ENCODE measurements at regions not wholly inside any gene's neighbourhood (a gene's known extent, or its start where the extent isn't known, plus 50 kb on each side); places are given as distances from the start of the nearest gene placed in this dataset.

GRCh38 chr6:130575971-130576370, 210.2 kb downstream of the TMEM200A start:
- H3K9me3 Mint-ChIP-seq (ENCODE audit: low read depth) = peaks cover 3% of the 10 kb centered on the region
- no peak overlapping the region for H3K27ac Mint-ChIP-seq
- H3K27me3 Mint-ChIP-seq = no peaks in the 10 kb centered on the region
- no peak for DNase-seq (ENCODE audit: low spot score, unreplicated experiment)
- TF ChIP-seq CTCF (IDR thresholded peaks at IDR 0.05; ENCODE audit: unreplicated experiment) = no peak
- no peaks in the 10 kb centered on the region for H3K36me3 Mint-ChIP-seq (ENCODE audit: insufficient read depth)
- no peak overlapping the region for H3K4me3 Mint-ChIP-seq (ENCODE audit: low read depth)
- H3K4me1 Mint-ChIP-seq (ENCODE audit: low read depth) = peaks cover 8% of the 10 kb centered on the region

GRCh38 chr6:130577178-130577919, 211.5 kb downstream of the TMEM200A start:
- Mint-ChIP-seq H3K4me1 (ENCODE audit: low read depth) (peaks cover 8% of the 10 kb centered on the region), H3K4me3 (ENCODE audit: low read depth) (no peak overlapping the region), H3K36me3 (ENCODE audit: insufficient read depth) (no peaks in the 10 kb centered on the region), H3K27me3 (no peaks in the 10 kb centered on the region), H3K9me3 (ENCODE audit: low read depth) (no peaks in the 10 kb centered on the region), H3K27ac (no peak overlapping the region)
- no peak for TF ChIP-seq CTCF (IDR thresholded peaks at IDR 0.05; ENCODE audit: unreplicated experiment)
- DNase-seq (ENCODE audit: low spot score, unreplicated experiment) = no peak

- no peaks in the 10 kb centered on the region for H3K36me3 Mint-ChIP-seq (ENCODE audit: insufficient read depth)
- H3K9me3 Mint-ChIP-seq (ENCODE audit: low read depth) = no peaks in the 10 kb centered on the region
- no peak overlapping the region for H3K4me3 Mint-ChIP-seq (ENCODE audit: low read depth)
- no peak overlapping the region for H3K27ac Mint-ChIP-seq
- no peaks in the 10 kb centered on the region for H3K27me3 Mint-ChIP-seq
- peaks cover 8% of the 10 kb centered on the region for H3K4me1 Mint-ChIP-seq (ENCODE audit: low read depth)
- DNase-seq (ENCODE audit: low spot score, unreplicated experiment) = no peak
- TF ChIP-seq CTCF (IDR thresholded peaks at IDR 0.05; ENCODE audit: unreplicated experiment) = no peak
These were observed 212.9 kb downstream of the TMEM200A start for GRCh38 chr6:130578713-130579112.

GRCh38 chr6:130583268-130583667, 217.5 kb downstream of the TMEM200A start:
- H3K4me3 Mint-ChIP-seq (ENCODE audit: low read depth) = no peak overlapping the region
- H3K27ac Mint-ChIP-seq = no peak overlapping the region
- TF ChIP-seq CTCF (IDR thresholded peaks at IDR 0.05; ENCODE audit: unreplicated experiment) = no peak
- H3K4me1 Mint-ChIP-seq (ENCODE audit: low read depth) = no peaks in the 10 kb centered on the region
- no peaks in the 10 kb centered on the region for H3K27me3 Mint-ChIP-seq
- H3K36me3 Mint-ChIP-seq (ENCODE audit: insufficient read depth) = no peaks in the 10 kb centered on the region
- no peak for DNase-seq (ENCODE audit: low spot score, unreplicated experiment)
- no peaks in the 10 kb centered on the region for H3K9me3 Mint-ChIP-seq (ENCODE audit: low read depth)

GRCh38 chr6:130585587-130585986, 219.8 kb downstream of the TMEM200A start:
- no peaks in the 10 kb centered on the region for H3K4me1 Mint-ChIP-seq (ENCODE audit: low read depth)
- H3K4me3 Mint-ChIP-seq (ENCODE audit: low read depth) = no peak overlapping the region
- no peaks in the 10 kb centered on the region for H3K27me3 Mint-ChIP-seq
- H3K27ac Mint-ChIP-seq = no peak overlapping the region
- no peak for TF ChIP-seq CTCF (IDR thresholded peaks at IDR 0.05; ENCODE audit: unreplicated experiment)
- H3K9me3 Mint-ChIP-seq (ENCODE audit: low read depth) = no peaks in the 10 kb centered on the region
- no peak for DNase-seq (ENCODE audit: low spot score, unreplicated experiment)
- H3K36me3 Mint-ChIP-seq (ENCODE audit: insufficient read depth) = no peaks in the 10 kb centered on the region
